ENCODE measurements at regions not wholly inside any gene's neighbourhood (a gene's known extent, or its start where the extent isn't known, plus 50 kb on each side); places are given as distances from the start of the nearest gene placed in this dataset.

DNA sequence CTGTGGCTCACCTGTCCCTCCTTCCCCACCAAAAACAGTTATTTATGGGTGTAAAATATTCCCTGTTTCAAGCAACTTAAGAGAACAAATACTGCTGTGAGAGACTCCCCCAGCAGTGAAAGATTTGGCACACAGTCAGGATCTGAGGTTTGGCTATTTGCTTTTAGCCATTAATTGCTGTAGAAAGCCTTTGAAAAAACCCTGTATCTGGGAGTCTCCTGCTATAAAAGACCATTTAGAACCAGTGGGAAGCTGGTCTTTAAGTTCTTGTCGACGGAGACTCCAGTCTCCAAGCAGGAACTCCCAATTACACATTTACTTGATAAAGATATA, 55.1 kb upstream of the PCSK6 start:
- TF ChIP-seq, protein P1, sequence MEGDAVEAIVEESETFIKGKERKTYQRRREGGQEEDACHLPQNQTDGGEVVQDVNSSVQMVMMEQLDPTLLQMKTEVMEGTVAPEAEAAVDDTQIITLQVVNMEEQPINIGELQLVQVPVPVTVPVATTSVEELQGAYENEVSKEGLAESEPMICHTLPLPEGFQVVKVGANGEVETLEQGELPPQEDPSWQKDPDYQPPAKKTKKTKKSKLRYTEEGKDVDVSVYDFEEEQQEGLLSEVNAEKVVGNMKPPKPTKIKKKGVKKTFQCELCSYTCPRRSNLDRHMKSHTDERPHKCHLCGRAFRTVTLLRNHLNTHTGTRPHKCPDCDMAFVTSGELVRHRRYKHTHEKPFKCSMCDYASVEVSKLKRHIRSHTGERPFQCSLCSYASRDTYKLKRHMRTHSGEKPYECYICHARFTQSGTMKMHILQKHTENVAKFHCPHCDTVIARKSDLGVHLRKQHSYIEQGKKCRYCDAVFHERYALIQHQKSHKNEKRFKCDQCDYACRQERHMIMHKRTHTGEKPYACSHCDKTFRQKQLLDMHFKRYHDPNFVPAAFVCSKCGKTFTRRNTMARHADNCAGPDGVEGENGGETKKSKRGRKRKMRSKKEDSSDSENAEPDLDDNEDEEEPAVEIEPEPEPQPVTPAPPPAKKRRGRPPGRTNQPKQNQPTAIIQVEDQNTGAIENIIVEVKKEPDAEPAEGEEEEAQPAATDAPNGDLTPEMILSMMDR (conservative IDR thresholded peaks at IDR 0.05; ENCODE audit: low read depth in 2 of 2), result no peak
- no peak for TF ChIP-seq POLR2AphosphoS5 (IDR thresholded peaks at IDR 0.05; ENCODE audit: low read depth)
- TF ChIP-seq EZH2phosphoT487 (IDR thresholded peaks at IDR 0.05; ENCODE audit: unreplicated experiment), result no peak
- no peak for TF ChIP-seq CREB1 (CRISPR knock-in tag; IDR thresholded peaks at IDR 0.05; ENCODE audit: low read depth)
- no peak for TF ChIP-seq STAT1 (IDR thresholded peaks at IDR 0.05; ENCODE audit: unreplicated experiment)
- TF ChIP-seq EZH2 (IDR thresholded peaks at IDR 0.05; ENCODE audit: low read depth, unreplicated experiment), result no peak
- TF ChIP-seq, protein P2, sequence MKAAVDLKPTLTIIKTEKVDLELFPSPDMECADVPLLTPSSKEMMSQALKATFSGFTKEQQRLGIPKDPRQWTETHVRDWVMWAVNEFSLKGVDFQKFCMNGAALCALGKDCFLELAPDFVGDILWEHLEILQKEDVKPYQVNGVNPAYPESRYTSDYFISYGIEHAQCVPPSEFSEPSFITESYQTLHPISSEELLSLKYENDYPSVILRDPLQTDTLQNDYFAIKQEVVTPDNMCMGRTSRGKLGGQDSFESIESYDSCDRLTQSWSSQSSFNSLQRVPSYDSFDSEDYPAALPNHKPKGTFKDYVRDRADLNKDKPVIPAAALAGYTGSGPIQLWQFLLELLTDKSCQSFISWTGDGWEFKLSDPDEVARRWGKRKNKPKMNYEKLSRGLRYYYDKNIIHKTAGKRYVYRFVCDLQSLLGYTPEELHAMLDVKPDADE (IDR thresholded peaks at IDR 0.05), result no peak

All from GM23338 (cell line).